Stimulated activated CD4-positive, alpha-beta T cell treated with anti-CD3 and anti-CD28 coated beads, Interleukin-2, amount 100 ng/mL, for 48 hours (primary cell): ENCODE measurements at regions not wholly inside any gene's neighbourhood (a gene's known extent, or its start where the extent isn't known, plus 50 kb on each side); places are given as distances from the start of the nearest gene placed in this dataset.

Experiments used
- DNase-seq, 2 donors: peaks; one replicate each; pipeline ENCODE4 v3.0.0-alpha.2; 2020

- no peak for DNase-seq
Observed at GRCh38 chr5:4083591-4084337, 488.1 kb downstream of the IRX1 start.

GRCh38 chr5:4086081-4086480 lies 490.4 kb downstream of the IRX1 start:
- no peak for DNase-seq

DNA sequence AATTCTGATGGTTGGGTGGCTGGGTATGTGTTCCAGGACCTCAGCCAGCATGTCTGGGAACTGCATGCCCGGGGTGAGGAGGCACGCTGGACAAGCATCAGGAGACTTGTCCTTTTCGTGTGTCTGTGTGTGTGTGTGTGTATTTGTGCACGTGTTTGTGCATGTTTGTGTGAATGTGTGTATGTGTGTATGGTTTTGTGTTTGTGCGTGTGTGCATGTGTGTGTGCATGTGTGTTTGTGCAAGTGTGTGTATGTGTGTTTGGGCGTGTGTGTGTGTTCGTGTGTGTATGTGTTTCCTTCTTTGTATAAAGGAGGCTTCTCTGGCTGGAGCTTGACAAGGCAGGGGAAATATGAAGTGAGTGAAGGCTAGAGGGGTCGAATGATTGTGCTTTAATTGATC lies 491.5 kb downstream of the IRX1 start:
- DNase-seq = no peak

GRCh38 chr5:4089087-4089486 lies 493.5 kb downstream of the IRX1 start:
- no peak for DNase-seq

DNA sequence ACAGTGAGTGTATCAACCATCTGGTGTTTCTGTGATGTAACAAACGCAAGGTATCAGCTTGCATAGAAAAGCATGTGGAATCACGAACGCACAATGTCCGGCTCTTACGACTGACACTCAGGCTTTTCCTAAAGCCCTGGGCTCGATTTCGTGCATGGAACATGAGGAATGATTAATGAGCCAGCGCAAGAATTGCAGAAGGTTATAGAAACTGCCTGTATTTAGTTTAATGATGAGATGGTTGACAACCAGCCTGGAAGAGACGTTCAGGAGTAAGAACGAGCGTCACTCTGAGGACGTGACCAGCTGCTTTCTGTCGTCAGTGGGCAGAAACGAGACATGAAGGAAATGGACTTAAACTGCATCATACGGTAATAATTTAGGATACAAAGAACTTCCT lies 497.6 kb downstream of the IRX1 start:
- no peak for DNase-seq

- no peak for DNase-seq
Observed at GRCh38 chr5:4093970-4094369, 498.3 kb downstream of the IRX1 start.

DNA sequence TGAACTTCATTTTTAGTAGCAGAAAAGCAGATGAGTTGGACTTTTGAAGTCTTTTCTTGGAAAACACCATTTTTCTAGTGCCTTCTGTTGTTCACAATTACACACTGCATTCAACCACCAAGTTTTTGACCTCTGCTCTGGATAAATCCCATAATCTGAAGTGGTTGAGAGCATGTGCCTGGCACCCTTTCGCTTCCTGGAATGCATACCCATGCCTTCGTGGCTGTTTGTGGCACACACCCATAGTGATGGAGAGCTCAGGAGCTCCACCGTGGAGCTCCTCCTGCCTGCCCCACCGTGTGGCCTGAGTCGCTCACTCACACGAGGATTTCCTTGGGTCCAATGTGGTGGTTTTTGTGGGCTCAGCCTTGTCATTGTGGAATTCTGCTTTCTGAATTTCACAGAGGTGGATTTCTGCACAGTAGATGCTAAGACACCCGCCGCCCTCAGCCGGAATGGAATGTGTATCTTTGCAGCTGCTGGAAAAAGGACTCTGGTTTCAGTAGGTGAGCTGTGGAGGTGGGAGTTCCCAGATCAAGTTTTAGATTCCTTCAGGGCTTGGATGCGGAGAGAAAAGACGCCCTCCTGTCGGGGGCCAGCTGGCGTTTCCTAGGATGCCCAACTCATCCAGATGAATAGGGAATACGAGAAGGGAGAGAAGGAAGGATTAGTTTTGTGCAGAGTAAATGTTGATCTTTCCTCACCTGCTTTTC lies 500.4 kb downstream of the IRX1 start:
- DNase-seq = no peak

DNA sequence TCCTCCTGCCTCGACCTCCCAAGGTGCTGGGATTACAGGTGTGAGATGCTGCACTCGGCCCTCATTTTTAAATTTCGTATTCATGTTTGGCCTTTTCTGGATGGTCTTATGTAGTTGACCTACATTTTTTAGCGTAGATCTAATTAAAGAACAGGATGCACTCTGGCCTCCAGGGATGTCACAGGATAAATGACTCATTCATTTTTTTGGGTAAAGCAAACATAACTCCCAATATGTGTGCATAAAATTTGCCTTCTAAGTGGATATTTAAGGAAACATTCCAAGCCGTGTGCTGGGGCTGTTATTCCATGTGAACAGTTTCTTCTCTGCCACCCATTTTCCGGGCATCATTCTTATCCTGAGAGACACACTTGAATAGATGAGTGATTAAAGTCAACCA lies 501.6 kb downstream of the IRX1 start:
- no peak for DNase-seq

- no peak for DNase-seq
Observed at GRCh38 chr5:4098226-4098625, 502.6 kb downstream of the IRX1 start.

DNA sequence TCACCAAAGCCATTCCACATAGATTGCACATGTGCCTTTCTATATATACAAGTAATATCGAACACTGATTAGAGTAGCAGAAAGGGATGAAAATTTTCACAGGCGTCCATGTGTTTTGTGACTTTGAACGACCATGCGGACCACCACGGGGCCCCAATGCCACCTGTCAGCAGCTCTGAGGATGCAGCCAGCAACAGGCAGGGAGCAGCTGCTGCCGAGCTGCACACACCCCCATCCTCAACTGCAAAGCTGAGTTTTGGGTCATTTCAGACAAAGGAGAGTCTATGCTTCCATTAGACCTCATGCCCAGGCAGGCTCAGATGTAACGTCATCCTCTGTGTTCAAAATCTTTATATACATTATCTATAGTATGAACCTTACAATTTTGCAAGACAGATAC lies 503.8 kb downstream of the IRX1 start:
- DNase-seq = no peak

GRCh38 chr5:4100739-4101138 lies 505.1 kb downstream of the IRX1 start:
- no peak for DNase-seq

DNA sequence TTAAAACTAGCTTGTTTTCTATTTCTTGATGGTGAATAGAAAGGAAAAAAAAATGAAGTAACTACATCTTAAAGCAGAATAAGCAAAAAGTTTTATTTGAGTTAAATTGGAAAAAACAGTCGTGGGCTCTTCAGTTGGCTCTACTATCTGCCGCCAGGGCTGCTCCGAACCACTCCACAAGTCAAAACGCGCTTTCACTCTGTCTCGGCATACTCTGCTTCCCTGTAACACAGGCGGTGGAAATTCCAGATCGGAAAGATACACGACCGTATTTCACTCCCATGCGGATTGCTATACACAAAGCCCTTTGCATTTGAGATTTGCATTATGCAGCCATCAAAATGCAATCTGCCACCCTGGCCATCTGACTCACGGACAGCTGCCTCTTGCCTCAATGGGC lies 505.6 kb downstream of the IRX1 start:
- no peak for DNase-seq

GRCh38 chr5:4104831-4105597 lies 509.4 kb downstream of the IRX1 start:
- DNase-seq = no peak

DNA sequence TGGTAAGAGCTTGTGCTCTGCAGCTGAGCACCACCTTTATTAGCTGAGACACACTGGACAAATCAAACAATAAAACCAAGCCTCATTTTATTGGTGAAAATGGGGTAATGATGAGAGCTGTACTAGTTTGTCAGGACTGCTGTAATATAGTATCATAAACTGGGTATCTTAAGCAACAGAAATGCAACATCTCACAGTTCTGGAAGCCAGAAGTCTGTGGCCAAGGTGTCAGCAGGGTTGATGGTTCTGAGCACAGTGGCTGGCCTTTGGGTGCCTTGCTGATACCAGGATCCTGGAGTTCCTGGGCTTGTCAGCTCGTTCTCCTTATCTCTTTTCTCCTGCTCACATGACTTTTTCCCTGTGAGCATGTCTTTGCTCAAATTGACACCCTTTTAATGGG lies 513.1 kb downstream of the IRX1 start:
- DNase-seq = no peak

DNA sequence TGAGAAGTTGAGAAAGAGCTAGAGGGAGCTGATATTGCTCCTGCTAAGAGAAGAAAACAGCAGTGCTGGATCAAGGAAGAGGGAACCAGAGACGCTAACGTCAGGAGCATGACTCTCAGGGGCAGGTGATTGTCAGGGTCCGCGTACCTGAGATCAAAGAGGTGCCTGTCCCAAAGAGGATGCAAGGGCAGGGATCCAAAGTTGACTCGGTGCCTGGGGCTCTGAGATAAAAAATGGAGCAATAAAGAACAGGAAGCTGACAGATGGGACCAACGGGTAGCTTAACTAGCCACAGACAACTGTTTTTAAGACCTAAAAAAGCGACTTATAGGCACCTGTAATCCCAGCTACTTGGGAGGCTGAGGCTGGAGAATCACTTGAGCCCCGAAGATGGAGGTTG lies 517.8 kb downstream of the IRX1 start:
- DNase-seq = no peak

GRCh38 chr5:4113905-4114304 lies 518.3 kb downstream of the IRX1 start:
- no peak for DNase-seq

GRCh38 chr5:4114452-4114851 lies 518.8 kb downstream of the IRX1 start:
- DNase-seq = no peak

DNA sequence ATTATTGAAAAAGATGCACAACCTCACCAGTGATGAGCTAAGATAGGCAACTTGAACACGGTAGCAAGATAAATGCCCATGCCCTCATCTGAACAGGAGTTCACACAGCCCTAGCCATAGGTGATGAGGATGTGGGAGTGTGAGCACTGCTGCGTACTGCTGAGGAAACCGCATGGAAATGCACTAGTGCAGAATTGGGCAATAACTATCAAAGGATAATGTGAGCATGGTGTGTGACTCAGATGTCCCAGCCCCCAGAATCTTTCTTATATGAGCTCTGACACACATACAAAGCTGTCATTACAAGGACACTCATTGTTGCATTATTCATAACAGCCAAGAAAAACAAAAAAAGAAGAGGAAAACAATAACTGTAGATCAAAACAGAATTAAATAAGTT lies 521.2 kb downstream of the IRX1 start:
- DNase-seq = no peak

- DNase-seq = no peak
Observed at GRCh38 chr5:4124221-4124970, 528.8 kb downstream of the IRX1 start.

- no peak for DNase-seq
Observed at GRCh38 chr5:4128994-4129393, 533.4 kb downstream of the IRX1 start.

DNA sequence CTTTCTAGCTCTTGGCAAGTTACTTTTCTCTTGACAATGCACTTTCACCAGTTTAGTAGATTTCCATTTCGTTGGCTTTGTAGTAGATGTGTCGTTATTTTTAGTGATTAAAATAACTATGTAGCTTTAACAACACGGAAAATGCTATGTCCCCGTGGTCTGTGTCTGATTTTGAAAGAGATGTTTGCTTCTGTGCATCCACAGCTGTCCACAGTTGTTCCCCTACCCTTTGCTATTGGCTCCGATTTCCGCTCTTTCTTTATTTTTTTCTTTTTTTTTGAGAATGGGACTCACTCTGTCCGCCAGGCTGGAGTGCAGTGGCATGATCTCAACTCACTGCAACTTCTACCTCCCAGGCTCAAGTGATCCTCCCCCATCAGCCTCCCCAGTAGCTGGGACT lies 533.9 kb downstream of the IRX1 start:
- no peak for DNase-seq

DNA sequence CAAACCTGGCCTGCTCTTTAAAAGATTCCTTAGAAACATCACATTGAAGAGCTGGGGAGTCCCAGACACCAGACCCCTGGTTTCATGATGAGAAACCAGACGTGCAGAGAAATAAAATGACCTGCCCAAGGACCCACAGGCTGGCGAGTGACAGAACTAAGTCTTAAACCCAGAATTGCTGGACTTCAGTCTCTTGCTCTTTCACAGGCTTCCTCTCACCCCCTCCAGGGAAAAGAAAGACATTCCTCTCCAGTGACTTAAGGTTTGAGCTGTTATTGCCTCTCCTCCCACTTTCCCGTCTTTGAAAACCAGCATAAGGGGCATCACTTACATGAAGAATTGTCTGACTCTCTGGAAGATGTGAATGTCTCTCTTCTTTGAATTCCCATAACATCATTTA lies 535.2 kb downstream of the IRX1 start:
- no peak for DNase-seq

DNA sequence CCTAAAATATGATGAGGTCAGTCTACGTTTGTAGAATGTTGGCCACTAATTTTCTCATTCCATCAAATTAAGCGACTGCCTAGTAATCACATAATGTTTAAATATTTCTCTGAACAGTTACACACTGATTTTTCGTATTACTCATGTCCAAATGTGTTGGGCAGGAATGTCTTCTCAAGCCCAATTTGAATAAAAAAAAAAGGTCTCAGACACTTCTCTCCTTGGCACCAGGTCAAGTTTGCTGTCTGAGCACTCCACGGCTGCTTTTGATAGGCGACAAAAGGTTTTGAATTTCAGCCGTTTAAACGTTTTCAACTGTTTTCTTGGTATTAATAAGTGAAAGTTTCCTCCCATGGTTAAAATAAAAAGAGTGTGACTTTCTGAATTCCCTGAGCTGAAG lies 542.1 kb downstream of the IRX1 start:
- DNase-seq = no peak
